HG03108 (cell line): ENCODE measurements at regions not wholly inside any gene's neighbourhood (a gene's known extent, or its start where the extent isn't known, plus 50 kb on each side); places are given as distances from the start of the nearest gene placed in this dataset.
"Not testable (repeated sequence)": the region's sequence is repeated elsewhere in the genome, so short reads cannot be mapped to it uniquely, and the experiment has no call there.

Source experiments
- ATAC-seq: cut with Tn5 transposase; IDR thresholded peaks from one replicate; pipeline ENCODE4 v1.9.1; 2021; ENCODE audit warnings: moderate library complexity; ENCODE audit not compliant: unreplicated experiment

DNA sequence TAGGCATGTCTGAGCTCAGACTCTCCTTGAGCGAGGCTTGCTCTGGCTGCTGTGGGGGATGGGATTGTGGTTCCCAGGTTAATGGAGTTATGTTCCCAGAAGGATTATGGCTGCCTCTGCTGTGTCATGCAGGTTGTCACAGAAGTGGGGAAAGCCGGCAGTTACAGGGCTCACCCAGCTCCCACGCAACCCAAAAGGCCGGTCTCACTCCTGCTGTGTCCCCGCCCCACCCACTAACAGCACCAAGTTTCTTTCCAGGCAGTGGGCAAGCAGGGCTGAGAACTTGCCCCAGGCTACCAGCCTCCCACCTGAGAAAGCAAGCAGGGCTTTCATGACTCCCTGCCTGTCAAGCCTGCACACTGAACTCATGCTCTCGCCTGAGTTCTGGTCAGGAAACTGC is 750.5 kb downstream of the FRK start:
- no peak for ATAC-seq

DNA sequence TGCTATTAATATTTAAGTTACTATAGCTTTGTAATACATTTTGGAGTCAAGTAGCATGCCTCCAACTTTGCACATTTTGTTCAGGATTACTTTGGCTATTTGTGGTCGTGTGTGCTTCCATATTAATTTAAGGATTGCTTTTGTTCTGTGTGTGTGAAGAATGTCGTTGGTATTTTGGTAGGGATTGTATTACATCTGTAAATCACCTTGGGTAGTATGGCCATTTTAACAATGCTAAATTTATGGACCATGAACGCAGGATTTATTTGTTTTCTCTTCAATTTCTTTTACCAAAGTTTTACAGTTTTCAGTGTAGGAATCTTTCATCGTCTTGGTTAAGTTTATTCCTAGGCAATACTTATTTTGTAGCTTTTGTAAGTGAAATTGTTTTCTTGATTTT is 758.0 kb downstream of the FRK start:
- no peak for ATAC-seq

DNA sequence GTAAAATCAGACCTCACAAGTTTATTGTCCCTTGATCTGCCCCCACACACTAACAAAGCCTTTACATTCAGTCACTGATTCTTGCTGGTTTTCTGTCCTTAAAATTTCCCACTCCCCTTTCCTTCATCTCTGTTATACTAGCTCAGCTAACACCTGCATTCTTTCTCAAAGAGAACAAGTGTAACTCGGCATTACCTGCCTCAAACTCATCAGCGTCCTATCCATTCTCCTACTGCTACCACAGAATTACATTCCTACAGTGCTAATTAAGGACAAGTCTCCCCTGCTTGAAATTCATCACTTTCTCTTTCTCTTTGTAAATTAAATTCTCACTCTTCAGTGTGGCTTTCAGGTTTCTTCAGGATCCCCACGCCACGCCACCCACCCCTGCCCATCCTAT is 773.2 kb downstream of the FRK start:
- ATAC-seq = no peak

DNA sequence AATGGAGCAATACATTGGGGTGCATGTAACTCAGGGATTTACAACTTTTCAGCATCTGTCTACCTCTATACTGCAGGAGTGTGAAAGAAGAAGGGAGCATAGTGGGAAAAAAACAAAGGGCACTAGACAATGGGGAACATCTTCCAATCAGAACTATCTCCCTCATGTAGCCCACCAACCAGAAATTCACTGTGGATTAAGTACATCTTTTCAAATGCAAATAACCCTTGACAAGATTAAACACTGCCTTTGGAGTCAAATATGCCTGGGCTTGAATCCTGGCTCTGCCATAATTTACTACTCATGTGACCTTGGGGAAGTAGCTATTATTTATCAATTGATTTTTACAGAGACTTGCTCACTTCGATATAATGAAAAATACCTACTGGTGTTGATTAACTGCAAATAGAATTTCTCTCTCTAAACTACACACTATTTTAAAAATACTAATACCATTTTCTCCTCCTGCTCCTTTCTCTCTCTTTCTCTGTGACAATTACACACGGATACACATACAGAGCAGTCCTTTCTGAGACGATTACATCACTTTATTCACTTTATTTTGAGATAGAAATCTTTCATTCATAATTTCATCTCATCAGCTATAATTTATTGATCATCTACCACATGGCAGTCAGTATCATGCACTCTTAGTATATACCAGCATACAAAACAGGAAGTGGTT is 783.7 kb downstream of the FRK start:
- no peak for ATAC-seq

DNA sequence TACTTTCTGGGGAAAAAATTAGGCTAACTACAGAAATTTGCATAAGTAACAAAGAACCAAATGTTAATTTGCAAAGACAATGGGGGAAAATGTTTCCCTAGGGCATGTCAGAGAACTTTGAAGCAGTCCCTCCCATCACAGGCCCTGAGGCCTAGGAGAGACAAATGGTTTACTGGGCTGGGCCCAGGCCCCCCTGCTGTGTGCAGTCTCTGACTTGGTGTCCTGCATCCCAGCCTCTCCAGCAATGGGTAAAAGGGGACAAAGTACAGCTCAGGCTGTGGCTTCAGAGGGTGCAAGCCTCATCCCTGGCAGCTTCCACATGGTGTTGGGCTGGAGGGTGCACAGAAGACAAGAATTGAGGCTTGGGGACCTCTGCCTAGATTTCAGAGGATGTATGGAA is 788.4 kb downstream of the FRK start:
- ATAC-seq = no peak

DNA sequence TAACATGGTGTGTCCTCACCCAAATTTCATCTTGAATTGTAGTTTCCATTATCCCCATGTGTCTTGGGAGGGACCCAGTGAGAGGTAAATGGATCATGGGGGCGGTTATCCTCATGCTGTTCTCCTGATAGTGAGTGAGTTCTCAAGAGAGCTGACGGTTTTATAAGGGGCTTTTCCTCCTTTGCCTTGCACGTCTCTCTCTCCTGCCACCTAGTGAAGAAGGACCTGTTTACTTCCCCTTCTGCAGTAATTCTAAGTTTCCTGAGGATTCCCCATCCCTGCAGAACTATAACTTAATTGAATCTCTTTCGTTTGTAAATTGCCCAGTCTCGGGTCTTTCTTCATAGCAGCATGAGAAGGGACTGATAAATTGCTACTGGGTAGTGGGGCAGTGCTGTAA is 789.3 kb downstream of the FRK start:
- no peak for ATAC-seq

DNA sequence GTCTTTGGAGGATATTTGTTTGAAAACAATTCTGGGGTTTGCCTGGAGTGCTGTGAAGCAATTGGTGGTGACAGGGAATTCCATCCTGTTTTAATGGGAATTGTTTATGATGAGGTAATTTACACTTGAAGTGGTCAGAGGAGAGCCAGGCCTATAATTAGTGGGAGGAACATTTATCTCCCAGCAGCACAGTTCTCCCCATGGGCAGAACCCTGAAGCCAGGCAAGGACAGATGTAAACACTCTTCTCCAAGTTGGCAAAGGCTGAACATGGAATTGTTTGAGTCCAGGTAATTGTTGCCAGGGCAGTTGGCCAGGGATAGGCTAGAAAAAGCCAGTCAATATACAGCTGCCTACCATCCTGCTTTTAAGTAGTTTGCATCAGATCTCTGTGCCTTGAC is 789.7 kb downstream of the FRK start:
- no peak for ATAC-seq

DNA sequence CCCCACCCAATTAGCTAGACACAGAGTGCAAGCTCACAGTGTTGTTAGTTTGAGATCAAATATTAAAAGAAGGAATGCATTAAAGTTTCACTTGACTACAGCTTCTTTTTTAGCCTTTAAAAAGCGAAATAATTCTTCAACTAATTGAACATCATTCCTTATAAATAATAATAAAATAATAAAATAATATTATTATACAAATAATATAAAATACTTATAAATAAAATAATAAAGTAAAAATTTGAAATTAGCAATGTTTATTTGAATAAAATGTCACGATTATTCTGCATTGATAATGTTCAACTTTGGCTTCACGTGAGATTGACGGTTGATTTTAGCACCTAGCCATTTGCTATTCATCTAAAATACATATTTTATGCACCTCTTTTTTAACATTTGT is 819.3 kb downstream of the FRK start:
- no peak for ATAC-seq

DNA sequence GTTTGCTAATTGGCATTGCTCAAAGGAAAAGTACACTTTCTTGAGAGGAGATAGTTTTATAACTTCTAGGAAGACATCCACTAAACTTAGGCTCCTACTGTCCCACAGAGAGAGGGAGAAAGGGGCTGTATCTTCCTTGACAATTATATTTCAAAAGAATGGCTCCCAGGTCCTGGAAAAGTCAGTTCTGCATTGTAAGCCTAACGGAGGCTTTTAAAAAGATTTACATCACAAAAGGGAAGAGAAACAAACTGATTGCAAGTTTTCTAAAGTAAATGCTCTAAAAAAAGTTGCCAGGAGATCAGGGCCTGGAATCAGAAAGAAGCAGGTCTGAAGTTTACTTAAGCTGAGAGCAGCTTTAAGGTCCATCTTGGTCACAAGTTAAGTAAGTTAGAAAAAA is 839.5 kb downstream of the FRK start:
- no peak for ATAC-seq

DNA sequence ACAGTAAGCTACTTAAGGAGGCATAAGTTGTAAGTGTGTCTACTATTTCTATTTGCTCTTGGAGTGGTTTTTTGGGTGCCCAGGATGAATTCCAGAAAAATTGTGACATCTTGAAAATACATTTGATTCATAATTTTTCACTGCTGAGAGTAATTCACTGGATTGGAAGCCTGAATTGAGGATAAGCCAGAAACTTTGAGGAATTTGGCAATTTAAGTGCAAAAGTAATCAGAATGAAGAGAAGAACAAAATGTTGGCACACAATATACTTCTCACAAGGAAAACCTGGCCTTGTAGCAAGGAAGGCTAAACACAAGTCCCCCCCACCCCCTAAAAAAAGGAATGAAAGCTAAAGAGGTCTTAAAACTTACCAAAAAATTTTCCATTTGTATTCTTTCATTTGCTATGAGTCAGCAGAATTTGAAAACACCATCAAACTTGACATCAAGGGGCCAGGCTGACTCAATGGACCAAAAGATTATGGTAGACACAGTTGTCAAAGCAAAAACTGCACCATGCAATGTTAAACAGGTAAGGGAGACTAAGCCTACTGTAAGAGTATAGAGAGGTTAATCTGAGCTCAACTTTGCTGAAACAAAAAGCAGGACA is 840.0 kb downstream of the FRK start:
- ATAC-seq = no peak

DNA sequence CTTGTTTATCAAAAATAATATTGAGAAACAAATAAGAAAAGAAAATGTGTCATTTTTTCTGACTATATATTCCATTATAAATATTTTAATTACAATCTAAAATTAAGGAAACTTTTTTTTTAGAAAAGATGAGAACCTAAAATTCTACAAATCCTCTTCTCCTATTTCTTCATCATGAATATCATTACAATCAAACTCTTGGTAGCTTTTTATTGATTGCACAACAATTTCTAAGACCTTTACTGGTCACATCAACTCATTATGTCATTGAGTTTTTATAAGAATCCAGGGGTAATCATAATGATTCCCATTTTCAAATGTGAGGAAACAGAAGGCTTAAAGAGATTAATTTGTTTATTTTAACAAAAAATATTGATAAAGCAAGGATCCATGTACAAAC is 841.0 kb downstream of the FRK start:
- ATAC-seq = no peak

DNA sequence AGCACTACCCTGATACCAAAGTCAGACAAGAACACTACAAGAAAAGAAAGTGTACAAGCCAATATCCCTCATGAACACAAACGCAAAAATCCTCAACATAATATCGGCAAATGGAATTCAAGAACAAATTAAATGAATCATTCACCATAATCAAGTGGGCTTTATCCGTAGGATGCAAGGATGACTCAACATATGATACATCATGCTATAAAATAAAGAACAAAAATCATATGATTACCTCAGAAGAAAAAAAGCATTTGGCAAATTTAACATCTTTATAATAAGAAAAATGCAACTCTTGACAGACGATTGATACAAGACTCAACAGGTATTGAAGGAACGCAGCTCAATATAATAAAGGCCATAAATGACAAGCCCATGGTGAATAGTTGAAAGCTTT is 843.9 kb downstream of the FRK start:
- ATAC-seq = no peak

DNA sequence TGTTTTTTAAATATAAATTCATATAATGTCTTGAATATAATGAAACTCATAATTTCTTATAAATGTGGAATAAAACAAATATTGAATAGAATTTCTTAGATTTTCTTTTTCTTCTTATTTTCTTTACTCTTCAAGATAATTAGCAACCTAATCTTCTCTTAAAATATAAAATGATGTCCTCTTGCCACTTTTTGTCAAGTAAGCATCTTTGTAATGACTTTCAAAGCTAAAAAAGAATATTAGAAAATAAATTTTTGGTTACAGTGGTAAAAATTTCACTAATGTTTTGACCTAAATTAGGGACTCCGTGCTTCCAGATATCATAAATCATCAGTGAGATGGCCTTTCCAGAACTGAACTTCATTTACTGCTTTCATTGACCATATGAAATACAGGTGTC is 846.4 kb downstream of the FRK start:
- no peak for ATAC-seq

DNA sequence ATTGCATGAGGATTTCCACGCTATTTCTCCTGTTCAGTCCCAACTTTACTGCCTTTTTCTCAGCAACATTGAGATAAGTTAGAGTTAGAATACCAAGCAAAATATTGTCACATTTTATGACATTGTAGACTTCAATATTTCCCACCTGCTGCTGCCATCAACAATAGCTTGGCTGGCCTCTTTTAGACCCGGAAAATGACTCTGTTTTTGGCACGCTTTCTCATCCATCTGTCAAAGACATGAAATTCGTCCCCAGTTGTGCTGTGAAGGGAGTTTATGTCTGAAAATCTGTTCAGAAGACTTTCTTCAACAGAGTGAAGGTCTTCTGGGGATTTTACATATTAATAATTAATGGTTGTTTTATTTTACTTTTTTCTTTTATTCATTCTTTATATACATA is 857.3 kb downstream of the FRK start:
- no peak for ATAC-seq

DNA sequence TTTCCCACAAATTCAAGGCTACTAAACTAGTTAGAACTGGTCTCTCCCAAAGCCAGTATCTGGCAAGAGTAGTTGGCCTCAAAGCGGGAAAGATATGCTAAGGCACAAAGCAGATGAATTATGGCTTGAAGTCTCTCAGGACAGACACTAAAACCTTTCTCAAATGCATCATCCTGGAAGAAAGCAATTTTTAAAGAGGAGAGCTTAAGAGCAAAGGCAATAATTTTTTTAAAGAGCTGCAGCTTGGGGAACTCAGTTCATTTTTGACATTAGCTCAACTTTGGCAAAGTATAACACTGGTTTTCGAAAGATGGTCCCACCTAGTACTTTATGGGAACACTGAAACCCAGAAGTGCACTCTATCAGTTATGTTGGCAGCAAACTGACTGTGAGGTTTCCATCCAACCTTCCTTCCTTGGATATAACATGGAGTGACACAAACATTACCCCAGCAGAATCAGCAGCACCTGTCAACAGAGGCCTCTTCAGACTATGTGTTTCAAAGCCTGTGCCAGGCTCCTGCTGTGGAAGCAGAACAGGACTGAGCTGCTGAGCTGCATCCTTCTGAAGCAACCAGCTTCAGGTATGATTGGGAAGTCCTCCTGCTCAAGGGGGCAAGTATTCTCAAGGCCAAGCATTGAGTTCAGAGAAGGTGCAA is 852.3 kb upstream of the HS3ST5 start:
- no peak for ATAC-seq

DNA sequence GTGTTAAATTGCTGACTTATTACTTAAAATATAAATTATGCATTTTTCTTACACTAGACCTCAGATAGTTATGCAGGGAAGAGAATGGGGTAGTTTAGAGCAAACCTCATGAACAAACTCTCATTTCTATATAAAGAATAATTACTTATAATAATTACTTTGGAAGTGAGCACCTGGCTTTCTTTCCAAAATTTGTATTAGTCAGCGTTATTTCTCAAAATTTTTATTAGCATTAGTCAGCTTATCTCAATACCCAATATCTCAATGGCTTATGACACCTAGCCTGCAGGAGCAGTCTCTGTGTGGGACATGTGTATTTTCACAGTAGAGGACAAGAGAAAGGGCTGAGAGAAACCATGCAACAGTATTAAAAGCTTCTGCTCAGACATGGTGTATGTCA is 849.2 kb upstream of the HS3ST5 start:
- ATAC-seq = no peak

DNA sequence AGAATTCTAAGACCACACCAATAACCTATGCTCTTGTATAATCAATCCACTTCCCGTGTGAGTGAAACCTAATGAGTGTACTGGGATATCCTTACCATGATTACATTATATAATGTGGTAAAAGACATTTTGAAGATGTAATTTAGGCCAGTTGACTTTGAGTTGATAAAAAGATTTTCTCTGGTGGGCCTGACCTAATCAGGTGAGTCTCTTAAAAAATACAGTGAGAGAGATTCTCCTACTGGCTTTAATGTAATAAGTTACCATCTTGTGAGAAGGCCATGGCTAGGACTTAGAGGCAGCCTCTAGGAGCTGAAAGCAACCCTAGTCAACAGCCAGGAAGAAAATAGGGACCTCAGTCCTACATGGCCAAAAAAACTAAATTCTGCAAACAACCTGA is 847.7 kb upstream of the HS3ST5 start:
- ATAC-seq = no peak

DNA sequence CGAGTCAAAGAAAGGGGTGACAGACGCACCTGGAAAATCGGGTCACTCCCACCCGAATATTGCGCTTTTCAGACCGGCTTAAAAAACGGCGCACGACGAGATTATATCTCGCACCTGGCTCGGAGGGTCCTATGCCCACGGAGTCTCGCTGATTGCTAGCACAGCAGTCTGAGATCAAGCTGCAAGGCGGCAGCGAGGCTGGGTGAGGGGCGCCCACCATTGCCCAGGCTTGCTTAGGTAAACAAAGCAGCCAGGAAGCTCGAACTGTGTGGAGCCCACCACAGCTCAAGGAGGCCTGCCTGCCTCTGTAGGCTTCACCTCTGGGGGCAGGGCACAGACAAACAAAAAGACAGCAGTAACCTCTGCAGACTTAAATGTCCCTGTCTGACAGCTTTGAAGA is 832.6 kb upstream of the HS3ST5 start:
- not testable (repeated sequence) for ATAC-seq

DNA sequence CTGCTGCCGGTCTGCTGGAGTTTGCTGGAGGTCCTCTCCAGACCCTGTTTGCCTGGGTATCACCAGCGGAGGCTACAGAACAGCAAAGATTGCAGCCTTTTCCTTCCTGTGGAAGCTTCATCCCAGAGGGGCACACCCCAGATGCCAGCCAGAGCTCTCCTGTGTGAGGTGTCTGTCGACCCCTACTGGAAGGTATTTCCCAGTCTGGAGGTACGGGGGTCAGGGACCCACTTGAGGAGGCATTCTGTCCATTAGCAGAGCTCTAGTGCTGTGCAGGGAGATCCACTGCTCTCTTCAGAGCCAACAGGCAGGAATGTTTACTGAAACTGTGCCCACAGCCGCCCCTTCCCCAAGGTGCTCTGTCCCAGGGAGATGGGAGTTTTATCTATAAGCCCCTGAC is 823.1 kb upstream of the HS3ST5 start:
- not testable (repeated sequence) for ATAC-seq

DNA sequence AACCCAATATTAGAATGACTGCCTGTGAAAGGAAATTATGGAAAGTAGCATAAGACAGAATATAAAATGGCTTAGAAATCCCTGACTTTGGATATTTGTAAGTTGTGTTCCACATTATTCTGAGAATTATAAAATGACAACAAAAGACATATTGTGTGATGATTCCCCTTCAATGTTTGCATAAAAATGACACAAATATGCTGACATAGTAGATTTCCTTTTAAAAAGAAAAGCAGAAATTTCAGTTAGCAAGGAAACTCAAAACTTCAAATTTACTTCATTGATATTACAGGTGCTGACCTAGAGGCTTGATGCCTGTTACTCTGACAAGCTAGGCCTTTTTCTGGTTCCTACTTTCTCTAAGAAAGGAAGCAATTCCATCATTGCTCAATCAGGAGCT is 816.9 kb upstream of the HS3ST5 start:
- no peak for ATAC-seq

DNA sequence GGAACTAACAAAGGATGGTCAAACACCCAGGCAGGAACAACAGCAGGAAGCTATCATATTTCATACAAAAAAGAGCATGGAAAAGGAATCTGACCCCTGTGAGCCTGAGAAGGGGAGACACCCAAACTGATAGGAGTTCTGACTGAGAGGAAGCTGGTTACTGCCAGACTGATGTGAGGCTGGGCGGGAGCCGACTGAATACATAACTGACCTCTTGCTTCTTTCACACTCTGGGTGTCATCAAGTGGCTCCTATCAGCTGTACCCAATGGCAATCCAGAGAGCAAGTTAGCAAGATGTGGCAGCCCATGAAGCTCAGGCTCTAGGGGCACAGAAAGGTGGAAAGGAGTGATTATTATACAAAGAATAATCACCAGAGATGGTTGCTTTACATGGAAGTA is 795.1 kb upstream of the HS3ST5 start:
- no peak for ATAC-seq

DNA sequence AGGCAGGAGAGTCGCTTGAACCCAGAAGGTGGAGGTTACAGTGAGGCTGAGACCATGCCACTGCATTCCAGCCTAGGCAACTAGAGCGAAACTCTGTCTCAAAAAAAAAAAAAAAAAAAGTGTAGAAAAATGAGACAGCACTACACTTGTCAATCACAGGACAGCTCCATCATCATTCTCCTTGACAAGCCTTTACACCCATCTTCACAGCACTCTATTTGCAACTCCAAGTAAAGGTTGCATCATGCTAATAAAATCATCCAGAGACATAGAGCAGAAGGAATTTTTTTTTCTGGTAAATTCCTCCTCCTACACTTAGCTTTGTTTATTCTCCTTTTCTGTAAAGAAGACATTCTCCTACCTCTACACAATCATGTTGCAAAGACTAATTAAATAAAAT is 791.0 kb upstream of the HS3ST5 start:
- ATAC-seq = no peak
